ENCODE measurements at regions not wholly inside any gene's neighbourhood (a gene's known extent, or its start where the extent isn't known, plus 50 kb on each side); places are given as distances from the start of the nearest gene placed in this dataset.

- DNase-seq (ENCODE audit: low read depth), result peak; percentile 0
- in situ Hi-C loops (cut with HindIII; ENCODE audit: low pct_unique_long_range_greater_than_20kb, low sequenced_read_pairs), result no loop called here
Observed at GRCh38 chrY:4483693-4484092, 516.4 kb upstream of the PCDH11Y start.

Data from Caki2 (cell line).